A673 (cell line): ENCODE measurements at regions not wholly inside any gene's neighbourhood (a gene's known extent, or its start where the extent isn't known, plus 50 kb on each side); places are given as distances from the start of the nearest gene placed in this dataset.

Source experiments
- CTCF ChIP-seq: fragments of 300-800, 200-600 bp; sonication (generic); conservative IDR thresholded peaks from 2 replicates; pipeline ENCODE4 v1.5.1; 2017; ENCODE audit warnings: low read depth, mild to moderate bottlenecking, antibody characterized with exemption, low read length, moderate library complexity, mixed read lengths
- EZH2 ChIP-seq: fragments of 200-600 bp; sonication (generic); IDR thresholded peaks from 2 replicates; pipeline ENCODE4 v1.6.1; 2017; ENCODE audit warnings: borderline replicate concordance, low read depth, mild to moderate bottlenecking, mixed read lengths, antibody characterized with exemption, low read length; ENCODE audit not compliant: poor library complexity, severe bottlenecking

- TF ChIP-seq CTCF (no peak), EZH2 (no peak)
These were observed 1193.8 kb downstream of the SLITRK1 start for GRCh38 chr13:82688400-82688994.
